ENCODE measurements at regions not wholly inside any gene's neighbourhood (a gene's known extent, or its start where the extent isn't known, plus 50 kb on each side); places are given as distances from the start of the nearest gene placed in this dataset.

- no peak for TF ChIP-seq CTCF (IDR thresholded peaks at IDR 0.05; ENCODE audit: insufficient read depth, low read depth, low read length)
- Histone ChIP-seq H3K4me3 (ENCODE audit: low read depth, low read length) (no peak overlapping the region), H3K27me3 (ENCODE audit: control insufficient read depth, insufficient read depth, low read length) (no peaks in the 10 kb centered on the region), H3K36me3 (ENCODE audit: control insufficient read depth, insufficient read depth, low read length) (no peaks in the 10 kb centered on the region)
- CTCF ChIA-PET = no interaction called here
- DNase-seq (ENCODE audit: low read depth) = no peak
- POLR2A ChIA-PET = no interaction called here
Observed at GRCh38 chr6:94027374-94027773, 608.0 kb upstream of the EPHA7 start.

GRCh38 chr6:94026575-94026974, 607.2 kb upstream of the EPHA7 start:
- Histone ChIP-seq H3K27me3 (ENCODE audit: control insufficient read depth, insufficient read depth, low read length) (no peaks in the 10 kb centered on the region), H3K4me3 (ENCODE audit: low read depth, low read length) (no peak overlapping the region), H3K36me3 (ENCODE audit: control insufficient read depth, insufficient read depth, low read length) (no peaks in the 10 kb centered on the region)
- TF ChIP-seq CTCF (IDR thresholded peaks at IDR 0.05; ENCODE audit: insufficient read depth, low read depth, low read length) = no peak
- POLR2A ChIA-PET = no interaction called here
- no peak for DNase-seq (ENCODE audit: low read depth)
- CTCF ChIA-PET = no interaction called here

- Histone ChIP-seq H3K4me3 (ENCODE audit: low read depth, low read length) (no peak overlapping the region), H3K36me3 (ENCODE audit: control insufficient read depth, insufficient read depth, low read length) (no peaks in the 10 kb centered on the region), H3K27me3 (ENCODE audit: control insufficient read depth, insufficient read depth, low read length) (no peaks in the 10 kb centered on the region)
- ChIA-PET POLR2A (no interaction called here), CTCF (no interaction called here)
- no peak for DNase-seq (ENCODE audit: low read depth)
- TF ChIP-seq CTCF (IDR thresholded peaks at IDR 0.05; ENCODE audit: insufficient read depth, low read depth, low read length) = no peak
Observed at GRCh38 chr6:94005835-94006234, 586.5 kb upstream of the EPHA7 start.

GRCh38 chr6:93992976-93993375, 573.6 kb upstream of the EPHA7 start:
- no peak for TF ChIP-seq CTCF (IDR thresholded peaks at IDR 0.05; ENCODE audit: insufficient read depth, low read depth, low read length)
- DNase-seq (ENCODE audit: low read depth) = no peak
- ChIA-PET CTCF (no interaction called here), POLR2A (no interaction called here)
- Histone ChIP-seq H3K4me3 (ENCODE audit: low read depth, low read length) (no peak overlapping the region), H3K27me3 (ENCODE audit: control insufficient read depth, insufficient read depth, low read length) (no peaks in the 10 kb centered on the region), H3K36me3 (ENCODE audit: control insufficient read depth, insufficient read depth, low read length) (no peaks in the 10 kb centered on the region)

GRCh38 chr6:93989630-93990029, 570.3 kb upstream of the EPHA7 start:
- ChIA-PET CTCF (no interaction called here), POLR2A (no interaction called here)
- no peak for DNase-seq (ENCODE audit: low read depth)

More at GRCh38 chr6:93989630-93990029, 570.3 kb upstream of the EPHA7 start:
- TF ChIP-seq CTCF (IDR thresholded peaks at IDR 0.05; ENCODE audit: insufficient read depth, low read depth, low read length) = no peak
- Histone ChIP-seq H3K36me3 (ENCODE audit: control insufficient read depth, insufficient read depth, low read length) (no peaks in the 10 kb centered on the region), H3K4me3 (ENCODE audit: low read depth, low read length) (no peak overlapping the region), H3K27me3 (ENCODE audit: control insufficient read depth, insufficient read depth, low read length) (no peaks in the 10 kb centered on the region)

Measured in BJ (cell line).